ENCODE measurements at regions not wholly inside any gene's neighbourhood (a gene's known extent, or its start where the extent isn't known, plus 50 kb on each side); places are given as distances from the start of the nearest gene placed in this dataset.
A peak's percentile ranks its signal among the peaks of the same experiment; 100 is the strongest.
"Not testable (repeated sequence)": the region's sequence is repeated elsewhere in the genome, so short reads cannot be mapped to it uniquely, and the experiment has no call there.

DNA sequence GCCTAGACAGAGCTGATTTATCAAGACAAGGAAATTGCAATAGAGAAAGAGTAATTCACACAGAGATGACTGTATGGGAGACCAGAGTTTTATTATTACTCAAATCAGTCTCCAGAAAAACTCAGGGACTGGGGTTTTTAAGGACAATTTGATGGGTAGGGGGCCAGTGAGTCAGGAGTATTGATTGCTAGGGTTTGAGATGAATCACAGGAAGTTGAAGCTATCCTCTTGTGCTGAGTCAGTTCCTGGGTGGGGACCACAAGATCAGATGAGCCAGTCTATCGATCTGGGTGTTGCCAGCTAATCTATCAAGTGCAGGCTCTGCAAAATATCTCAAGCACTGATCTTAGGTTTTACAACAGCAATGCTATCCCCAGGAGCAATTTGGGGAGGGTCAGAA lies 87.4 kb upstream of the TGIF2LY start:
- H3K27me3 ChIP-seq; H3K27ac ChIP-seq; DNase-seq; intact Hi-C loops (cut with DNase I; ENCODE audit: low total_unique reads); H3K9me3 ChIP-seq; H3K36me3 ChIP-seq; H3K4me3 ChIP-seq; H3K4me1 ChIP-seq: not testable (repeated sequence)
- 20 to 54% methylated on average over 1 of the region's 1 CpG; no CpG with 5 or more reads in 3 of the 5 donors for WGBS, 5 donors

DNA sequence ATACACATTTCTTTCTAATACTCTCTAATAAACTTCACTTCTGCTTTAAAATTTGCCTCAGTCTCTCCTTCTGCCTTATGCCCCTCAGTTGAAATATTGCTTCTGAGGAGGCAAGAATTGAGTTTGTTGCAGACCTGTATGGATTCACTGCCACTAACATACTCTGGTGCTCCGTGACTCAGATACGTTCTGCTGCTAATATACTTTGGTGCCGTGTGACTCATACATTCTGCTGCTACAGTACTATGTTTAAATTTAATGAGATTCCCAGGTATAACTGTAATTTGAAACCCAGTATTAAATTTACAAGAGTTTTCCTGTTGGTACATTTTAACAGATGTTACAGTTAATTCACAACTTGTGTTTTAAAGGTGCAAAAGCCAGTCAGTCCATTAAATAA lies 84.3 kb upstream of the TGIF2LY start:
- H3K4me1 ChIP-seq; H3K27me3 ChIP-seq; intact Hi-C loops (cut with DNase I; ENCODE audit: low total_unique reads); H3K27ac ChIP-seq; H3K36me3 ChIP-seq; H3K9me3 ChIP-seq; H3K4me3 ChIP-seq; DNase-seq: not testable (repeated sequence)
- WGBS, 5 donors, result 94 to 100% (median 95%) methylated on average over 3 of the region's 3 CpGs; no CpG with 5 or more reads in 2 of the 5 donors

DNA sequence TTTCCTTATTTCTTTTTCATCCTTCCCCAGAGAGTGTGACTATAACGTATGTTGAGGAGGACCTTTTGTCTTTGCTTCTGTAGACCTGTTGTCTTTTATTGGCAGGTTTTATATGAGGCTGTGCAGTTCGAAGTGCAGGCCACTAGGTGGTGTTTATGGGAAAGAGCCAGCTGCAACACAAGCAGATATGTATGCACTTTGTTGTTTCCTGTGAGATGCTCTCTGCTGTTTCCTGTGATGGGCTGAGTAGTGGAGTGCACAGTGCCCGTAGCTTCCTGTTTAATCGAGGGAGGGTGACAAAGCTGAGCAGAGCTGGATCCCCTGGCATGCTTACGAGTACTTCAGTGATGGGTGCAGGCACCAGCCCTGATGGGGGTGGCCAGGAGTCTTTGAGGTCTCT lies 51.8 kb upstream of the TGIF2LY start:
- TF ChIP-seq, protein P1, sequence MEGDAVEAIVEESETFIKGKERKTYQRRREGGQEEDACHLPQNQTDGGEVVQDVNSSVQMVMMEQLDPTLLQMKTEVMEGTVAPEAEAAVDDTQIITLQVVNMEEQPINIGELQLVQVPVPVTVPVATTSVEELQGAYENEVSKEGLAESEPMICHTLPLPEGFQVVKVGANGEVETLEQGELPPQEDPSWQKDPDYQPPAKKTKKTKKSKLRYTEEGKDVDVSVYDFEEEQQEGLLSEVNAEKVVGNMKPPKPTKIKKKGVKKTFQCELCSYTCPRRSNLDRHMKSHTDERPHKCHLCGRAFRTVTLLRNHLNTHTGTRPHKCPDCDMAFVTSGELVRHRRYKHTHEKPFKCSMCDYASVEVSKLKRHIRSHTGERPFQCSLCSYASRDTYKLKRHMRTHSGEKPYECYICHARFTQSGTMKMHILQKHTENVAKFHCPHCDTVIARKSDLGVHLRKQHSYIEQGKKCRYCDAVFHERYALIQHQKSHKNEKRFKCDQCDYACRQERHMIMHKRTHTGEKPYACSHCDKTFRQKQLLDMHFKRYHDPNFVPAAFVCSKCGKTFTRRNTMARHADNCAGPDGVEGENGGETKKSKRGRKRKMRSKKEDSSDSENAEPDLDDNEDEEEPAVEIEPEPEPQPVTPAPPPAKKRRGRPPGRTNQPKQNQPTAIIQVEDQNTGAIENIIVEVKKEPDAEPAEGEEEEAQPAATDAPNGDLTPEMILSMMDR (IDR thresholded peaks at IDR 0.05), result peak in 1 of 7 experiments; percentile 10
- WGBS, 5 donors, result 14 to 30% (median 23%) methylated on average over 4 to 5 of the region's 5 CpGs; no CpG with 5 or more reads in 2 of the 5 donors
- DNase-seq, result not testable (repeated sequence)

More for the DNA sequence above, 51.8 kb upstream of the TGIF2LY start:
- H3K4me1 ChIP-seq; H3K27ac ChIP-seq; H3K4me3 ChIP-seq; H3K36me3 ChIP-seq; intact Hi-C loops (cut with DNase I; ENCODE audit: low total_unique reads); H3K27me3 ChIP-seq; H3K9me3 ChIP-seq: not testable (repeated sequence)

All from stomach (tissue), 8 donors.